NCI-H82 treated with DMSO at 0.1 percent for 48 hours (cell line): ENCODE measurements at regions not wholly inside any gene's neighbourhood (a gene's known extent, or its start where the extent isn't known, plus 50 kb on each side); places are given as distances from the start of the nearest gene placed in this dataset.

Experiments
- DNase-seq: peaks from one replicate; lab custom pipeline; 2025; ENCODE audit not compliant: unreplicated experiment; lab: John Stamatoyannopoulos, UW

DNA sequence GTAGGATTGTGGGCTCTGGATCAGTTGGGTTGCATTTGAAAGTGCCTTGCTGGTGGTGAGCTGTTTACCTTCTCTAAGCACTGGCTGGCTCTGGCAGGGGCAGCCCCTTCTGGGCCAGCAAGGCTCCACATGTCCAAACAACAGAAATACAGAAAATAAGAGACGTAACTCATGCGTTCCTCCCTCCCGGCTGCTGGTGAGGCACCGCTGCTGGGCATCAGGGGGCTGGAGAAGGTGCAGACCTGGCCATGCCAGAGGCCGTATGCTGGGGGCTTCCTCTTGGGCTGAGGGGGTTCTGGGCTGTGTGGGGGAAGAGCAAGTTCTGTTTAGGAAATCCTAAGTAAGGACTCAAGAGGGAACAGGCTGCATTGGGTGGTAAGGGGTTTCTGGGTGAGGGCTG, 140.6 kb downstream of the URI1 start:
- DNase-seq: no peak

DNA sequence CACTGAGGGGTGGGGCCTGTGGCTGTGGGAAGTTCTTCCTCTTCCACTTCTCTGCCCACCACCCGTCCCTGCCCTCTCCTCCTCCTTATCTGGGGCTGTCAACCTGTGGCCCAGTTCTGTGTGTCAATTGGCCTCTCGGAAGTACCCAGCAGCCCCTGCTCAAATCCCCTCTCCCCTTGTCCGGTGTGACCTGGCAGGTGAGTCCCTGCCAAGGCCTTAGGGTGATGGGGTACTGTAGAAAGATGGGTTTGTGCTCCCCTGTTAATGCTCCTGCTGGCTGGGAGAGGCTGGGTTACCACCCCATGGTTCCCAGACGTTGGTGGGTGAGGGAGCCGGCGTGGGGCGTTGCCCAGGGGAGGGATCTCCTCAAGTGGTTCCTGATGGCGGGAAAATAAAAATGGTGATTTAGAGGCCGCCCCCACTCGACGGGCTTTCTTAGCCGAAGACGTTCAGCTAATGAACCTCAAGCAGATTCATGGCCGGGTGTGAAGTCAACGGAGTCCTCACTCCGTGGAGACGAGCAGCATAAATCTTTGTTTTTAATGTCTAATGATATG, 141.2 kb downstream of the URI1 start:
- no peak for DNase-seq

DNA sequence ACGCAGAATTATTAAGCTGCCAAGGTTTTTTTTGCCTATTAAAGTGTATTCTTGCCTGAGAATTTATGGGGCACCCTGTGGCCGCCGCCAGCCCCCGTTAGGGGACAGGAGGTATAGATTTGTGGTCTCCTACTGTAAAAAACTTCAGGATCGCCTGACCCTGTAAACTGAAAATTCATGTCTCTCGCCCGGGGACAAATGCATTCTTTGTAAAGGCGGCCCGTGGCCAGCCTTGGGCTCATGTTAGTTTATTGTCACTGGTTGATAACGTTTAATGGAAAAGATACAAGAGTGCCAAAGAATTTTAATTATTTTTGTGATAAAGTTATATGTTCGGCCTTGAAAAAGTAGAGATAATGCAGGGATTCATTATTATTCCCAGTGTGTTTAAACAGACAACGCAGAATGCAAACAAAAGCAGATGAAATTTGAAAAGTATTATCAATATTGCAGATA, 141.7 kb downstream of the URI1 start:
- no peak for DNase-seq

DNA sequence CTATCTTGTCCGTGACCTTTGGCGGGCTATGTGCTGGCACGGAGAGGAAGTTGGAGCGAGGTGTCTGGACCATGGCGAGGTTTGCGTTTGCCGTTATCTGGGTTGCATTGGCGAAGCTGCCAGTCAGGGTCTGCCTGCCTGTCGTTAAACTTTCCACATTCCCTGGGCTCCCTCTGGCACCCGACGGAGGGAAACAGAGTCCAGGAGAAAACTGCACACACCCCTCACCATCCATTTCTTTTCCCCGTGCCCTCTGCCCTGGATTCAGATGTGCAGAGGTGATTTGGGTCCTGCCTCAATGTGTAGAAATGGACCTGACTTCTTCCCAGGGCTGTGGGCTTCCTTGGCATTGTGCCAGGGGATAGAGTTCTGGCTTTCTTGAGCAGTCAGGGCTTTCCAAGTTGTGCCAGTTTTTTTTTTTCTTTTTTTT, 142.4 kb downstream of the URI1 start:
- no peak for DNase-seq

DNA sequence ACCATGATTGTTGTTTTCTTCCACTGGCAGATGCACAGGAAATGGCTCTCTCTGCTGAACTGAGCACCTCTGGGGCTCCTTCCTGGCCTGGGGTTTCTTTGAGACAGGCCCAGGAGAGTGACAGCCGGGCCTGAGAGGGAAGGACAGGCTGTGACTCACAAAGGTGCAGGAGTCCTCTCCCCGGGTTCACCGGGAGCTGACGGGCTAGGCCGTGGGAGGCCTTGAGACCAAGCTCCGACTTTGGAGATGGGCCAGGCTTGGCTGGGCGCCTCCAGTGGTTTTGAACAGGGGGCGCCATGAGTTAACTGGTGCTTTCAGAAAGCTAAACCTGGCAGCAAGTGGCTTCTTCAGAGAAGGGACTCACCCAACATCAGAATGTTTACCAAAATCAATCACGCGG, 143.4 kb downstream of the URI1 start:
- DNase-seq: no peak

DNA sequence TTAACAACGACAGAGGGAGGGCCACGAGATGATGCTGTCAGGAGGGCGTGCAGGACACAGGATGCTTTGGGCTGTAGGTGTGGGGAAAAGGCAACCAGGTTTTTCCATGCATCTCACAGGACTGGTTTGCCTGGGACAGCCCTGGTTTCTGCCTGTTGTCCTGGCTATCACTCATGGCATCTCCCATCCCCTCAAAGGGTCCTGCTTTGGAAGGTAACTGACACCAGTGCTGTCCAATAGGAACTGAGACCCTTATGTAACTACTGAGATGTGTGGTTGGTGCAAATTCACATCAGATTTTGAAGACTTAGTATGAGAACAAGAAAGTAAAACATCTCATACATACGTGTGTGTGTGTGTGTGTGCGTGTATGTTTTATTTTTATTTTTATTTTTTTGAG, 144.2 kb downstream of the URI1 start:
- DNase-seq: no peak

DNA sequence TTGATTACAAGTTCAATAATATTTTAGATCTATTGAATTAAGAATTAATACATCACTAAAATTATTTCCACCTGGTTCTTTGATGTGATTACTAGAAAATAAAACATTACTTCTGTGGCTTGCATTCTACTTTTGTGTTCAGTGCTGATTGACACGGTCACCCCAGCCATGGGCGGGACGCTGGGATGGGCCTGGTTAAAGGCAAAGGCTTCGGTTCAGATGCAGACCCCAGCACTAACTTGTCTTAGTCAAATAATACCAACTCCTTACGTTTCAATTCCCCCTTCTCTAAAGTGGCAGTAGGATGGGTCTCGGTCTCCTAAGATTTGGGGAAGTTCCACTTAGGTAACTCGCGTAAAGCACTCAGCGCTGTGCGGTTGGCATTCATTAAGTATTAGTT, 144.9 kb downstream of the URI1 start:
- no peak for DNase-seq

DNA sequence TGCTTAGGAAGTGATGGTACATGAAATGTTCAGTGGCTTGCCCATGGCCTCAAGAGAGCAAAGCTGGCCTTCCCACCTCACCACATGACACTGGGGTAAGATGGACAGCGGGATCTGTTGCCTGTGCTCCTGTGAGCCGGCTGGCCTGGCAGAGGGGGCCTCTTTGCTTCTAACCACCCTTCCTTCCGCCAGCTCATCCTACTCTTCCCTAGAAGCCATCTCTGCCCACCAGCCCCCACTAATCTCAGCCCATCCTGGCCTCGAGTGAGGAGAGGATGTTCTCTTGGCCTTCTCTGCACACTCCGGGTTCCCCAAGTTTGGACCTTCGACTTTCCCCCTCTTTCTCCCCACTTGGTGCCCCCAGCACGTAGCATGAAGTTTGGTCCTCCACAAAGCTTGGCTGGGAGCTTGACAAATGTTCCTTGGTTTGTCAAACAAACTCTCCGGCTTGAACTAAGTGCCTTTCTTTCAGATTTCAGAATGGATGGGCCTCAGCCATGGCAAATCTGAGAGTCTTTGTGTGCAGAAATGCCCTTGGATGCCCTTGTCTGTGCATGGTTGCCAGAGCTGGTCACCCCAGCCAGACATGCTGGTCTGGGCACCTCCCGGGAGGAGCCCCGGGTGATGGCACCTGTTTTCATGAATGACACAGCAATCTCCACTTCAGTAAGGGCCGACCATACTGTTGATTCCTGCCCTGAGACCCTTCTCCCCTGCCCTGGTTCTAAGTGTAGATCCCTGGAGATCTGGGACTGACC, 145.5 kb downstream of the URI1 start:
- no peak for DNase-seq

DNA sequence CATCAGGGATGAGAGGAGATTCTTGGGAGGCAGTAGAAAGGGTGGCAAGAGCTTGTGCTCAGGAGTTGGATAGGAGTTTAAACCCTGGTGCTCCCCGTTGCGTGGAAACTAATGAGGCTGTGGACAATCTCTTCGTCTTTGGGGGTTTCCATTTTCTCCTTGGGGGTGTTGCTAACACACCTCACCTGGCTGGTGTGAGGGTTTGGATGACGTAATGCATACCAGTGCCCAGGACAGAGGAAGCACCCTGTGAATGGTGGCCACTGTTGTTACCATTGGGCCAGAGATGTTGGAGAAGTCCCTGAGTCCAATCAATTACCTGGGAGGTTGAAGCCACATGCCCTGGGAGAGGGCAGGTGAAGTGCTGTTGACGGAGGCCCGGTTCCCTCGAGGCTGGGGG, 146.5 kb downstream of the URI1 start:
- DNase-seq: no peak

DNA sequence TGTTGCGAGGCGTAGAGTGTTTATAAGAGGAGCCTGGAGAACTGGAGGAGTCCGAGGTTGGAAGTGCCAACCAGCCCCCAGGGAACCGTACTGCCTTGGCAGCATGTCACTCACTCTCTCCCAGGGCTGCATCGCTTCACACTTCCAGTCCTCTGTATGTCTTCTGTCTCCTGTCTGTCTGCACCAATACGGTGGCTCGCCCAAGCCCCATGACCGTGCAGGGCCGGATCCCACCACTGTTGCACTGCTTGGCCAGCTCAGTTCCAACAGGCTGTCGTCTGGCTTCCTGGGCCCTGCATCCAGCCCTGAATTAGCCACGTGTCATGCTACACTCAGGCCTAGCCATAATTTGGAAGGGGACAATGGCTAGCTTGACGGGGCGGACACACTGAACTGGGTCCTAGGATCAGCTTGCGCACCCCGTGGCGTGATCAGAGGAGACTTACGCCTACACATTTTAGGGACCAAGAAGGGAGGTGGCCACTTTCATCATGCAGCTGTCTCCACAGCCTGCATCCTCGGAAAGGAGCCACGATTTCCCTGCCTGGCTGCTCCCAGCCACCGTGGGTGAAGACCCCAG, 147.1 kb downstream of the URI1 start:
- no peak for DNase-seq

DNA sequence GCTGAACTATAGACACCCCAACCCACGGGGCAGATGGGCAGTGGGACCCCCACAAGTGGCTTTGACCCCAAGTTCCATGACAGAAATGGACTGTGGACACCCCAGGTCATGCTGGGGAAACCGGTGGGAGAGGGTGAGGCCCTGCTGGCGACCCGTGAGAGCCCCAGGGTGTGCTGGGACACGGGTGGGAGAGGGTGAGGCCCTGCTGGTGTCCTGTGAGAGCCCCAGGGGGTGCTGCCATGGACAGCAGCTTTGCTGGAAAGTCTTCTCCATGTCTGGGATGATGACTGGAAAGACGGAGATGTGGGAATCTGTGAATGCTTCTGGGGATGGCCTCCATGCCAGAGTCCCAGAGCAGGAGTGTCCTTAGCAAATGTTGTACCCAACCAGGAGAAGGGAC, 148.4 kb downstream of the URI1 start:
- no peak for DNase-seq

DNA sequence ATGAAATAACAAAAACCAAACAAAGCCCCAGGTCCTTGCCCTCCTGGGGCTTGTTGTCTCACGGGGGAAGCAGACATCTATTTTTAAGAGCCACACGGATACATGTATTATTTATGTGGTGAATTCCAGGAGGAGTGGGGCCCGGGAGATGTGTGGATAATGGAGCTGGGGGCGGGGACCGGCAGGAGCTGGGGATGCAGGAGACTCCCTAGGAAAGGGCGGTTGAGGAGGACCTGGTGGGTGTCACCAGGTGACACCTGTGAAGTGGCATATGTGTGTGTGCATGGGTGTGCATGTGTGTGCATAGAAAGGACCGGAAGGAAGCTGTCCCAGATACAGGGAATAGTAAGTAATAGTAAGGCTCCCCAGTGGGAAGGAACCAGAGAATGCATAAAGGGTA, 148.9 kb downstream of the URI1 start:
- DNase-seq: no peak

DNA sequence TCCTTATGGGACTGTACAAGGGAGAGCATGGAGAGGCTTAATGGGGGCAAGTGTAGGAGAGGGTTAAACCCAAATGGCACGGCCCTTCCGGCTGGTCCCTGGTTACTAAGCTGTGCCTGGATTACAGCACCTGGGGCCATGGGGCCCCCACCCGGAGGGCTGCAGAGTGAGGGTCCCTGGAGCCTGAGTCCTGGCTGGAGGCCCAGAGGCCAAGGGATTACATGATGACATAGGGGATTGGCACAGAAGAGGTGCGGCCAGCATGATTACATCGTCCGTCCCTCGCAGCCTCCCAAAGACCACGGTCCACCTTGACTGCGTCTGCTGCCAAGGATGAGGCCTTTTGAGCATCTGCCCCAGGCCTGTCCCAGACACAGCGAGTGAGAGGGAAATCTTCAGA, 149.4 kb downstream of the URI1 start:
- DNase-seq: no peak

DNA sequence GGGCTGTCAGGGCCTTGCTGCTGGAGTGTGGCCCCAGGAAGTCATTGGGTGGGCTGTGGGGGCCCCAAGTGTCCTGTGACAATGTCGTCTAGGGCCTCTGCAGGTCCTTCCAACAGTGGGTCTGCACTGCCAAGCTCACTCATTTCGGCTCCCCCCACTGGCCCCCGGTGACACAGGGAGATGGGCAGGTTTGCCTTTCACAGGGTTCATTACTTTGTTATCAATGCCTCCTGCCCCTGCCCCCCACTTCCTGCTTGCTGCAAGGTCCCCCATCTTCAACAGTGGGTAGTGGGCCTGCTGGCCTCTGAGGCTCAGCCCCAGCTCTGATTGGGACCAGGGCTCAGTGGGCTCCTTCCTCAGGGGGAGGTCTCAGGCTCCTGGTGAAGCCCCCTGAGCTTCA, 149.8 kb downstream of the URI1 start:
- DNase-seq: no peak

DNA sequence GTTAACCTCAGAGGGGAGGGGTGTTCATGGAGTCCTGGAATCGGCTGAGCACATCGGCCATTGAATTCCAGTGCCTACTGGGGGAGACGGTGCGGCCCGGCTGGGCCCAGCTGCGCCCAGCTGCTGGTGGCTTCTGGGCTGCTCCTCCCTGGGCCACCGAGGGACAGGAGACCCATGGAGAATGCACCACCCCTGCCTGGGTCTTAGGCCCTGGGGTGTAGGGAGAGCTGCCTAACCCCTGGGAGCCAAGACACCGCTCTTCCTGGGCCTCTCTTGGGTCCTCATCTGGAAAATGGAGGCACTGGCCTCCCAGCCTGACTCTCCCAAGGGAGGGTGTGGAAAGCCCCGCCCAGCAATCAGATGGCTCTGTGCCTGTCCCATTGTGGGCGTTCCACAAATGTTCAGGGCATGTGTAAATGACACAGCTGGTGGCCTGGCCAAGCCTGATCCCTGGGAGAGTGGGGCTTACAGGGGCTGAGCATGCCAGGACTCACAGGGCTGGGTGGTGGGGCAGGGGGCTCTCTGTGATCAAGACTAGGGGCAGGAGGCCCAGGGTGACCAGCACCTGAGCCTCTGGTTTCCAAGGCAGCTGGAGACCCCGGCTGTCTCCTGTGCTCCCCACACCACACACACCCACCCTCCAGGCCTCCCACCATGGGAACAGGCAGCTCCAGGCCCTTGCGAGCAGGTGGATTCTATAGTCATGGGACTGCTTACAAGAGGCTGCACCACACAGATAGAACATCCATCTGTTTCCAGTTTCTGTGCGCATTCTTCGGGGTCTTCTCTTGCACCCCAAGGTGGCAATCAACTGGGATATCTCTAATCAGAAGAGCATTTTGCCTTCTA, 150.9 kb downstream of the URI1 start:
- no peak for DNase-seq

DNA sequence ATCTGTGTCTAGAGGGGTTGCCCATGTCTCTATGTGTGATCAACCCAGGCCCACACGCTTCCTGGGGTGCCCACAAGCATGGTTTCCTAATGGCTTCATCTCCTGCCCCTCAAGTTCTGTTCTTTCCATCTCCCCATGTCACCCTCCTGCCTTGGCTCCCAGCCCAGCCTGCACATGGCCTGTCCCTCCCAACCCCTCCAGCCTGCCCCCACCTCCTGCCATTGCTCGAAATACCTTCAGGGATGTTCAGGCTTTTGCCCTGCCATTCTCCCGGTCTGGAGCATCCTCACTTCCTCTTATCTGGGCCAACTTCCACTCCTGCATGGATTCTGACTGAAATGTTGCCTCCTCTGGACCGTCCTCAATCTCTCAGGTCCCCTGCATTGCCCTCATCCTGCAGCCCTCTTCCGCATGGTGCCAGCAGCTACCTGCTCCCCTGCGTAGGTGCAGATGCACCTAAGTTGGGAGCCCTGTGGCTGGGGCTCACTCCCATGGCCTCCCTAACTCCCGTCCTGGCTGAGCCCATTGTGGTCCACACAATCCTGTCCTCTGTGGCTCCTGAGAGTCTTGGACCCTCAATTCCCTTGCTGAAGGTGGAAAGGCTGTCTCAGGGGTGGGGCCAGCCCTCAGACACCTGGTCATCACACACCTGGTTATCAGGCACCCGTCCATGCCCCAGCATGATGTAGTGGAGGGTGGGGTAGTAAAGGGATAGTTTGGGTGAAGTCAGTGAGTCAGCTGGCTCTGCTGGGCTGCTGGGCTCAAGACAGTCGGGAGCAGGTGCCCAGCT, 152.1 kb downstream of the URI1 start:
- no peak for DNase-seq

DNA sequence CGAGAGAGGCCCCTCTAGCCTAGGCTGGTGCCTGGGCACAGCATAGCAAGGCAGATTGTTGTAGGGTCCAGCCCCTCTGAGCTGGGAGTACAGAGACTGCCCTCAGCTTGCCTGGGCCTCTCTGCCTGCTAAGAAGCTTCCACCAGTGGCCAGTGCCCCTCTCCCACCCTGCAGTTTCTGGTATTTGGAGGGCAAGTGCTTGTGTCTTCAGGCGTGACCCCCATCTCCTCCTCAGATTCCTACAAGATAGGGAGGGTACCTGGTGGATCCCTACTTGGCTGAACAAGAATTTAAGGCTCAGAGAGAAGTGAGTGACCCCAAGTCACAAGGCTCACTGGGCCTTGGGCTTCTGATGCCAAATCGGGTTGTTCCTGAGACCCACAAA, 152.7 kb downstream of the URI1 start:
- no peak for DNase-seq

DNA sequence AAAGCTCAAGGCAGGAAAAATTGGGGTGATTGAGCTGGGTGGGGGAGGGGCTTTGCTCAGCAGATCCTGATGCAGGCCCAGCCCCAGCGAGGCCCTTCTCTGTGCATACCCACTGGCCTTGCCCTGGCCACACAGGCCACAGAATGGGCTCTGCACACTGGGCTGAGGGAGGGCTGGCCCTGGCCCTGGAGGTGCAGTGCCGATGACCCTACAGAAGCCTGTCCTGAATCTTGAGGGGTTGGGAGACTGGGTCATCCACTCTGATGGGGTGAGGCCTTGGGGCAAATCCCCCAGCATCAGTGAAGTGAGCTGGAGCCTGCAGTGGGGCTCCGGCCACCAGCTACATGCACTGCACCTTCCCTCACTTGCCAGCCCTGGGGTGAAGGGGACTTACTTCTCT, 153.1 kb downstream of the URI1 start:
- DNase-seq: no peak

DNA sequence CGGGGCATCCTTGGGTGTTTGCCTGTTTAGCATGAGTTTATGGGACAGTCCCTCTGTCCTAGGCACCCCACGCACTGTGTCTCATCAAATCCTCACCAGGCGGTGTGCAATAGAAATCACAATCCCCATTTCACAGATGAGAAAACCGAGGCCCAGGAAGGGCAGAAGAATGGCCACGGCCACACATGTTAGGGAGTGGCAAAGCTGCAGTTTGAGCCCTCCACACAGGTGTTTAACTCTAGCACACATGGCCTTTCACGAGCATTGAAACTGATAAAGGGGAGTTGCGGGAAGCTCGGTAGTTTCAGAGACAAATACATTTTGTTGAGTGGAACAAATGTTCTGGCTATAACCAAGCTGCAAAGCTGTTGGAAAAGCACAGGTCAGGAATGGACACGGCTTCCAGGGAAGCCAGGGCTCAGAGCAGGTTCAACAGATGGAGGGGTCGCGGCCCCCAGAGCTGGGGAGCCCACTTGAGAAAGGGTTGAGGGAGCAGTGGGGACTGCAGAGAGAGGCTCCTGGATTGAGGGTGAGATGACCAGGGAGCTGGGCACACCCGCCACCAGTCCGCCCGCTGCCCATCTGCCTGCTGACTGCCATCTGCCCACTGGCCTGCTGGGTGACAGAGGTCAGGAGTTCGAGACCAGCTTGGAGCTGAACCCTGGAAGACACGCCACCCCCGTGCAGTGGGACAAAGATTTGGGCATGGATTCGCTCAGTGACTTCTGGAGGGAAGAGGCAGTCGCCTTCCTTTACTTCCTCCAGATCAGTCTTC, 154.7 kb downstream of the URI1 start:
- no peak for DNase-seq

DNA sequence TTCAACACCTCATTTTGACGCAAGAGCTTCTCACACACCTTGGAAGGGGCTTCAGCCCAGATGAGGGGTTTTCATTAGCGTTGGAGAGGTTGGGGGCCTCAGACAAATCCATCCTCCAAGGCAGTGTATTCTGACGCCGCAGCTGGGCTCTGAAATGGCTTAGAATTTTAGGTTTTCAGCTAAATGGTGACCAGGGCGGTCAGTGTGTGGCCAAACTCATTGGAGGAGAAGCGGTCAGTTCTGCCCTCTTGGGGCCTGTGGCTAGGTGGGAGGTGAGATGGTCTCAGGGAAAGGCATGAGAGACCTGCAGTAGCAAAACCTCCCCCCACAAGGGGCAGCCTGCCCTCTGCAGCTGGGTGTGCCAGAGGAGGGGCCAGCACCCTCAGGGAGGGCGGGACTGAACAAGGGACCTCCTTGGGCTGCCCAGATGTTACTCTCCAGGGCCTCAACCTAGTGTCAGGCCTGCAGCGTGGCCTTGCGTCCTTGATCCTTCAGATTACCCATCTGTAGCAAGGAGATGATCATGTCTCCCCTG, 155.8 kb downstream of the URI1 start:
- no peak for DNase-seq
